ENCODE measurements at regions not wholly inside any gene's neighbourhood (a gene's known extent, or its start where the extent isn't known, plus 50 kb on each side); places are given as distances from the start of the nearest gene placed in this dataset.
A peak's percentile ranks its signal among the peaks of the same experiment; 100 is the strongest.

- H4K91ac ChIP-seq (ENCODE audit: low read depth, low read length), result no peak overlapping the region
- no peak overlapping the region for H3K27ac ChIP-seq (ENCODE audit: low read depth, low read length)
- no peaks in the 10 kb centered on the region for H3K79me2 ChIP-seq (ENCODE audit: control insufficient read depth, insufficient read depth, low read length, poor library complexity)
- H3K4ac ChIP-seq (ENCODE audit: low read depth, low read length), result no peak overlapping the region
- H2BK120ac ChIP-seq (ENCODE audit: insufficient read depth, low read length, poor library complexity), result no peak overlapping the region
- no peak overlapping the region for H3K4me2 ChIP-seq (ENCODE audit: low read length)
- no peaks in the 10 kb centered on the region for H3K27me3 ChIP-seq (ENCODE audit: insufficient read depth, low read length)
- H3K18ac ChIP-seq (ENCODE audit: low read length), result no peak overlapping the region
- H2AK5ac ChIP-seq (ENCODE audit: low read length), result no peak overlapping the region
- H3K14ac ChIP-seq (ENCODE audit: low read length), result no peak overlapping the region
- H3K79me1 ChIP-seq (ENCODE audit: low read length), result peaks cover 2% of the 10 kb centered on the region
- H3K36me3 ChIP-seq (ENCODE audit: control insufficient read depth in 1 of 2, insufficient read depth in 2 of 2, low read length in 2 of 2), result no peaks in the 10 kb centered on the region
- no peak overlapping the region for H4K12ac ChIP-seq (ENCODE audit: low read depth, low read length)
- no peak overlapping the region for H3K4me3 ChIP-seq (ENCODE audit: low read depth, low read length)
- H2BK12ac ChIP-seq (ENCODE audit: low read length), result no peak overlapping the region
- no peak overlapping the region for H3K9ac ChIP-seq (ENCODE audit: low read length)
- no CpG with 5 or more reads among the region's 2 CpGs for WGBS (ENCODE audit: extremely low coverage, insufficient coverage, insufficient read length)
- H4K8ac ChIP-seq (ENCODE audit: low read depth, low read length), result no peak overlapping the region
- no peak overlapping the region for H3K23ac ChIP-seq (ENCODE audit: low read length)
- peaks cover 0 to 10% of the 10 kb centered on the region in 2 experiments for H3K4me1 ChIP-seq (ENCODE audit: control insufficient read depth in 1 of 2, insufficient read depth in 2 of 2, low read length in 2 of 2)
- H2BK5ac ChIP-seq (ENCODE audit: low read depth, low read length, poor library complexity), result no peak overlapping the region
- H3K9me3 ChIP-seq (ENCODE audit: insufficient read depth, low read depth, low read length), result peaks cover 6% of the 10 kb centered on the region
- no peak overlapping the region for H2AFZ ChIP-seq (ENCODE audit: insufficient read depth, low read length, poor library complexity)
- no peak for DNase-seq
These were observed 66.9 kb upstream of the C15orf39 start for GRCh38 chr15:75134748-75135147.

DNA sequence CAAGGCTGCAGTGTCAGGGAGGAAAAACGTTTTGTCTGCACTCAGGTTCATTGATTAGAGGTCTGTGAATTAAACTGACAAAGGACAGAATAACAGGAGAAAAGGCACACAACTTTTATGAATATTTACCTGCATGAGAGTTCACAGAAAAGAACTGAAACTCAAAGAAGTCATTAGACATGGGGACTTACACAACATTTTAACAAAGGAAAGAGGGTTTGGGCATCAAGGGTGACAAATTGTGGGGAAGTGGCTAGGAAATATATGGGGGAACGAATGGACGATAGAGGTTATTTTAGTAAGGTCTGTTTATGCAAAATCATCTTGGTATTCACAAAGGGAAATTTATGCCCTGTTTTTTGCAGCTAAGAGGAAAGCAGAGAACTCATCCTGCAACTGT is 65.6 kb upstream of the C15orf39 start:
- Histone ChIP-seq H3K9me3 (ENCODE audit: insufficient read depth, low read depth, low read length) (peaks cover 6% of the 10 kb centered on the region), H2BK12ac (ENCODE audit: low read length) (no peak overlapping the region), H2BK5ac (ENCODE audit: low read depth, low read length, poor library complexity) (no peak overlapping the region), H3K9ac (ENCODE audit: low read length) (no peak overlapping the region), H3K27ac (ENCODE audit: low read depth, low read length) (no peak overlapping the region), H3K36me3 (ENCODE audit: control insufficient read depth in 1 of 2, insufficient read depth in 2 of 2, low read length in 2 of 2) (no peaks in the 10 kb centered on the region), H3K4me3 (ENCODE audit: low read depth, low read length) (no peak overlapping the region), H3K4ac (ENCODE audit: low read depth, low read length) (no peak overlapping the region), H3K4me2 (ENCODE audit: low read length) (no peak overlapping the region), H3K18ac (ENCODE audit: low read length) (no peak overlapping the region), H4K91ac (ENCODE audit: low read depth, low read length) (no peak overlapping the region), H3K79me2 (ENCODE audit: control insufficient read depth, insufficient read depth, low read length, poor library complexity) (no peaks in the 10 kb centered on the region), H2AFZ (ENCODE audit: insufficient read depth, low read length, poor library complexity) (no peak overlapping the region), H2AK5ac (ENCODE audit: low read length) (no peak overlapping the region), H3K14ac (ENCODE audit: low read length) (no peak overlapping the region), H3K79me1 (ENCODE audit: low read length) (peaks cover 2% of the 10 kb centered on the region), H4K8ac (ENCODE audit: low read depth, low read length) (no peak overlapping the region), H4K12ac (ENCODE audit: low read depth, low read length) (no peak overlapping the region), H2BK120ac (ENCODE audit: insufficient read depth, low read length, poor library complexity) (no peak overlapping the region), H3K23ac (ENCODE audit: low read length) (no peak overlapping the region), H3K27me3 (ENCODE audit: insufficient read depth, low read length) (no peaks in the 10 kb centered on the region), H3K4me1 (ENCODE audit: control insufficient read depth in 1 of 2, insufficient read depth in 2 of 2, low read length in 2 of 2) (peaks cover 0 to 10% of the 10 kb centered on the region in 2 experiments)
- 100% methylated on average over 2 of the region's 3 CpGs for WGBS (ENCODE audit: extremely low coverage, insufficient coverage, insufficient read length)
- DNase-seq, result no peak

DNA sequence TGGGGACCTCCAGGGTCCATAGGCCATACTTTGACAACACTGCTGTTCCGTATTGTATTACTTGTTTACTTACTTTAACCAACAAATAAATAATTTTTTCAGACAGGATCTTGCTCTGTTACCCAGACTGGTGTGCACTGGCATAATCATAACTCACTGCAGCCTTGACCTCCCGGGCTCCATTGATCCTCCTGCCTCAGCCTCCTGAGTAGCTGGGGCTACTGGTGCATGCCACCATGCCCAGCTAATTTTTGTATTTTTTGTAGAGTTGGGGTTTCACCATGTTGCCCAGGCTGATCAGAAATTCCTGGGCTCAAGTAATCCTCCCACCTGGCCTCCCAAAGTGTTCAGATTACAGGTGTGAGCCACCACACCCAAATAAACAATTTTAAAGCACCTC is 64.9 kb upstream of the C15orf39 start:
- Histone ChIP-seq H3K27me3 (ENCODE audit: insufficient read depth, low read length) (no peaks in the 10 kb centered on the region), H3K23ac (ENCODE audit: low read length) (no peak overlapping the region), H4K91ac (ENCODE audit: low read depth, low read length) (no peak overlapping the region), H3K4me1 (ENCODE audit: control insufficient read depth in 1 of 2, insufficient read depth in 2 of 2, low read length in 2 of 2) (peaks cover 0 to 10% of the 10 kb centered on the region in 2 experiments), H2AK5ac (ENCODE audit: low read length) (no peak overlapping the region), H3K4ac (ENCODE audit: low read depth, low read length) (no peak overlapping the region), H4K8ac (ENCODE audit: low read depth, low read length) (no peak overlapping the region), H3K9me3 (ENCODE audit: insufficient read depth, low read depth, low read length) (peaks cover 6% of the 10 kb centered on the region), H3K79me1 (ENCODE audit: low read length) (peaks cover 2% of the 10 kb centered on the region), H3K9ac (ENCODE audit: low read length) (peak overlapping the region; percentile 41), H3K4me3 (ENCODE audit: low read depth, low read length) (no peak overlapping the region), H3K79me2 (ENCODE audit: control insufficient read depth, insufficient read depth, low read length, poor library complexity) (no peaks in the 10 kb centered on the region), H2BK120ac (ENCODE audit: insufficient read depth, low read length, poor library complexity) (no peak overlapping the region), H2AFZ (ENCODE audit: insufficient read depth, low read length, poor library complexity) (no peak overlapping the region), H3K27ac (ENCODE audit: low read depth, low read length) (no peak overlapping the region), H2BK12ac (ENCODE audit: low read length) (no peak overlapping the region), H2BK5ac (ENCODE audit: low read depth, low read length, poor library complexity) (no peak overlapping the region), H3K18ac (ENCODE audit: low read length) (no peak overlapping the region), H3K14ac (ENCODE audit: low read length) (no peak overlapping the region), H3K36me3 (ENCODE audit: control insufficient read depth in 1 of 2, insufficient read depth in 2 of 2, low read length in 2 of 2) (no peaks in the 10 kb centered on the region), H3K4me2 (ENCODE audit: low read length) (no peak overlapping the region), H4K12ac (ENCODE audit: low read depth, low read length) (no peak overlapping the region)
- DNase-seq, result no peak
- WGBS (ENCODE audit: extremely low coverage, insufficient coverage, insufficient read length), result no CpG with 5 or more reads among the region's 2 CpGs

DNA sequence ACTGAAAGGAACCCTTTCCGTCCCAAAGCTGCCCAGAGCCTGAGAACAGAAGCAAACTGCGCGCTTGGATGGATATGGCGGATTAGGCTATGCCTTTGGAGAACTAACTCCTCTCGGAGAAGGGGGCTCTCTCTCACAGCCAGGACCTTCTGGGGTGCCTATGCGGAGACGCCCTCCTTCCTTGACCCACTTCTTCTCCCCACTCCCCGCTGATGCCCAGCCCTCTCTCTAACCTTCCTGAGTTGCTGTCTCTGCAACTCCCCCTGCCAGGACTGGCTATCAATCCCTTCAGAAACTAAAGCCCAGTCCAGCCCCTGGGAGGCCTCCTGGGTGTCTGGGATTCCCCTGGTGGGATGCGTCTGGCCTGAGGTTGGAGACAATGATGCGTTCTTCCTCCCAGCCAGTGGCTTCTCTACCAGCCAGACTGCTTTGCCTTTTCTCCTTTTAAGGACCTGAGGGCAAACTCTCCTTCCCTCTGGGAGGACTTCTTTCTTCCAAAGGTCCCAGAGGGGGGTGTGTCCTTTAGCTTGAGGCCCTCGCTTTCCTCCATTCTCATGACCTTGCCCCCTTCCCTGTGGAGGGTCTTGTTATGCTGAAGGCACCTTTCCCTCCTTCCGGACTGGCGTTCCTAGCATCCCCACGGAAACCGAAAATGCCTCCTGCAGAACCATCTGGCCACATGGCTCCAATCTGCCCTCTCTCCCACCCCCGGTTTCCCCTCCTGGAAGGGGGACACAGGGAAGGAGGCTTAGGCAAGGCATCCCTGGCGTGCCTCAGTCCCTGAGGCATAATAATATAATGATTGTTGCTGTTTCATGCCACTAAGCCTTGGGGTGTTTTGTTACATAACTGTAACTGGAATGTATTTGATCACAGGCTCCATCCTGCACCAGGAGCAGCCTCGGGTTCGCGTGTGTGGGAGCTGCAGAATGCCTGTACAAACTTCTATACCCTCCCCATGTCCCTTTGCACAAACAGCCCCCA is 63.4 kb upstream of the C15orf39 start:
- Histone ChIP-seq H2BK120ac (ENCODE audit: insufficient read depth, low read length, poor library complexity) (peak overlapping the region; percentile 11), H3K4me1 (ENCODE audit: control insufficient read depth in 1 of 2, insufficient read depth in 2 of 2, low read length in 2 of 2) (peaks cover 0 to 10% of the 10 kb centered on the region in 2 experiments), H2AFZ (ENCODE audit: insufficient read depth, low read length, poor library complexity) (no peak overlapping the region), H2BK5ac (ENCODE audit: low read depth, low read length, poor library complexity) (no peak overlapping the region), H3K4me2 (ENCODE audit: low read length) (no peak overlapping the region), H3K79me2 (ENCODE audit: control insufficient read depth, insufficient read depth, low read length, poor library complexity) (no peaks in the 10 kb centered on the region), H3K27ac (ENCODE audit: low read depth, low read length) (peak overlapping the region; percentile 27), H3K79me1 (ENCODE audit: low read length) (peaks cover 2% of the 10 kb centered on the region), H3K23ac (ENCODE audit: low read length) (no peak overlapping the region), H3K4ac (ENCODE audit: low read depth, low read length) (no peak overlapping the region), H3K9me3 (ENCODE audit: insufficient read depth, low read depth, low read length) (peaks cover 13% of the 10 kb centered on the region), H3K9ac (ENCODE audit: low read length) (no peak overlapping the region), H3K18ac (ENCODE audit: low read length) (no peak overlapping the region), H3K4me3 (ENCODE audit: low read depth, low read length) (peak overlapping the region; percentile 26), H3K14ac (ENCODE audit: low read length) (no peak overlapping the region), H2AK5ac (ENCODE audit: low read length) (no peak overlapping the region), H2BK12ac (ENCODE audit: low read length) (no peak overlapping the region), H4K12ac (ENCODE audit: low read depth, low read length) (no peak overlapping the region), H3K27me3 (ENCODE audit: insufficient read depth, low read length) (no peaks in the 10 kb centered on the region), H4K8ac (ENCODE audit: low read depth, low read length) (no peak overlapping the region), H4K91ac (ENCODE audit: low read depth, low read length) (no peak overlapping the region), H3K36me3 (ENCODE audit: control insufficient read depth in 1 of 2, insufficient read depth in 2 of 2, low read length in 2 of 2) (no peaks in the 10 kb centered on the region)
- WGBS (ENCODE audit: extremely low coverage, insufficient coverage, insufficient read length), result no CpG with 5 or more reads among the region's 20 CpGs
- DNase-seq, result no peak
